DMS 273 (cell line): ENCODE measurements at regions not wholly inside any gene's neighbourhood (a gene's known extent, or its start where the extent isn't known, plus 50 kb on each side); places are given as distances from the start of the nearest gene placed in this dataset.

ENCODE experiments used
- DNase-seq: peaks from one replicate; lab custom pipeline; 2025; ENCODE audit not compliant: unreplicated experiment; lab: John Stamatoyannopoulos, UW

GRCh38 chr1:114315631-114316030 is 162.0 kb upstream of the SYT6 start:
- no peak for DNase-seq

DNA sequence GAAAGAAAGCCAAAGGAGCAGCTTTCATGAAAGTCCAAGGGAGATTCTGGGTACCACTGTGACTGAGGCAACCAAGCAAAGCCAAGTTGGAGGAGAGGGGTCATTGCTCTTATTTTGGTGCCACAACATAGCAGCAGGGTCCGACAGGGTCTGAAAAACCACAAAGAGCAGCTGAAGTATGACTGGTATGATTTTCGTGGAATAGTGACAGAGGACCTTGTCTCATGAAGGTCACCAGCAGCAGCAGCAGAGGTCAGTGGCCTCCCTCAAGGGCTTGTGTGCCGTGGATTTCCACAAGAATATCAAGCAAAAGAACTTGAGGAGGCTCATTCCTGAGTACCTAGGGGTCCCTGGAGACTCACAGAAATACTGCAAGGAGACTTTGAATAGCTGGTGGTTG is 160.9 kb upstream of the SYT6 start:
- no peak for DNase-seq

- no peak for DNase-seq
These were observed 160.4 kb upstream of the SYT6 start for GRCh38 chr1:114314098-114314497.

DNA sequence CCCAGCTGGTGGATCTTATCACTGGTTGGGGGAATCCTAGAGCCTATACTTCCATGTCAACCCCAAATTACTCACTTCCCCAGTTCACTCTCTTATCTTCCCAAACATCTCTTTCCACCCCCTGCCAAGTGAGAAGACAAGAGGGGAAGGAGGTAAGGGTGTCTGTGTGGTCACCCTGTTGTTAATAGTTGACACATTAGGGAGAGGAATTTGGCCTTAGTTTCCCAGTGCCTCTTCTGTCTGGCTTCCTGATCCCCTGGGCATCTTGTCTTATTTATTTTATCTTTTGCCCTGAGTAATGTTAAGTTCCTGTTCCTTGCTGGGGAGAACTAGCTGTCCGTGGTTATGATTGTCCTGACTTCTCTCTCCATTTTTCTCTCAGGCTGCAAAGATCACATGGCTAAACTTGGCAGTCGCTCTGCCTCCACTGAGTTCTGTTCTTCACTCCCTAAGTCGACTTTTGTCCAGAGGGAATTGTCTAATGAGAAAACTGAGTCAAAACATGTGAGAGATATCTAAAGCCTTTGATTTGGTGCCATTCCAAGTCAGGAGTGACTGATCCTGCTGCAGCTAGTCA is 157.1 kb upstream of the SYT6 start:
- DNase-seq, result peak; percentile 11

DNA sequence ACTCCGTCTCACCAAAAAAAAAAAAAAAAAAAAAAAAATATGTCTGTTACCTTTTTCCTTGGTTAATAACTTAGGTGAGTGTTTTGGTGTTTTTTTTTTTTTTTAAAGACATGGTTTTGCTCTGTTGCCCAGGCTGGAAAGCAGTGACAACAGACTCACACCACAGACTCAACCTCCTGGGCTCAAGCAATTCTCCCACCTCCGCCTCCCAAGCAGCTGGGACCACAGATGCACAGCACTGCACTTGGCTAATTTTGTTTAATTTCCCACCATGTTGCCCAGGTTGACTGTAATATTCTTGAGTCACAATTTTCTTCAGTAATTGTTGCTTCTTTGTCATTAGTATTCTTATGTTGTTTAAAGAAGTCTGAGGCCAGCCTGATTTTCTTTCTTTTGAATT is 149.2 kb upstream of the SYT6 start:
- DNase-seq, result no peak

- no peak for DNase-seq
These were observed 145.8 kb upstream of the SYT6 start for GRCh38 chr1:114299331-114299975.

- DNase-seq, result no peak
These were observed 144.3 kb upstream of the SYT6 start for GRCh38 chr1:114298008-114298407.

DNA sequence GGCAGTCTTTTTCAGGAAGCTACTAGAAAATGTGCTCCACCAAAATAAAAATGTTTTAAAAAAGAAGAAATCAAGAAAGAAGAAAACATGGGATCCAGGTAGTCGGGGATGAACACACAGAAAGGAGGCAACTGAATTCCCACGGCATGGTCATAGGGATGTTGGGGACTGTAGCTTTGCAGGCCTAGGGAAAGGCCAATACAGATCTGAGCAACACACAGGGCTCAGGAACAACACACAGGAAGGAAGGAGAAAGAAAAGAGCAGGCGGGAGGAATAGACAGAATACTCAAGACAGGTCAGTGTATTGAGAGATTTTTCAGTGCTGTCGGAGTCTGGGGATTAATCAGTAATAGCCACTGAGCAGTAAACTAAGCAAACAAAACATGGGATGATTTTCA is 142.7 kb upstream of the SYT6 start:
- DNase-seq, result no peak

- DNase-seq, result no peak
These were observed 141.7 kb upstream of the SYT6 start for GRCh38 chr1:114295321-114295720.

DNA sequence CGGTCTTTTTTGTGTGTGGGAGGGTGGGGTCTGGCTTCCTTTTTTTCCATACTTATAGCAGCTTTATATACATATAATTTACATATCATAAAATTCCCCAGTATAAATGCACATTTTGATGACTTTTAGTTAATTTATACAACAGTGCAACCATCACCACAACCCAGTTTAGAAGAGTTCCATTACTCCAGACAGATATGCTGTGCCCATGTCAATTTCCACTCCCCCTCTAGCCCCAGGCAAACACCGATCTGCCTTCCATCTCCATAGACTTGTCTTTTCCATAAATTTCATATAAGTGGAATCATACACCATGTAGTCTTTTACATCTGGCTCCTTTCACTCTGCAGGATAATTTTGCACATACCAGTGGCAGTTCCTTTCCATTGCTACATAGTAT is 139.2 kb upstream of the SYT6 start:
- DNase-seq, result no peak

DNA sequence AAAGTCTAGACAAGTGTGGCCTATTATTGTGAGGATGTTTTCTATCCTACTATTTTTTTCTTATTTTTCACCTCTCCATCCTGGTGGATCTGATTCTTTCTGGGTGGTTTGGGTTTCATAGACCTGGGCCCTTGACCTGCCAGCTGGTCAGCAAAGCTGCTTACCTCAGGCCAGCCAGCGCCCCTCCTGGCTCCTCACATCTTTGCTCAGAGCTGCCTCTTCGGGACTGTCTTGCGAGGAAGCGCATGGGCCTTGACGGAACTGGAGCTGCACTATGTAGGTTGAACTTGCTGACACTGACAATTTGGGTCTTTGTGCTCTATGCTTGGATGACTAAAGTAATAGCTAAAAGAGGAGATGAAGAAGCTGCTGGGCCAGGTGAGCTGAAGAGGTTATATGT is 138.5 kb upstream of the SYT6 start:
- no peak for DNase-seq

GRCh38 chr1:114290776-114291175 is 137.1 kb upstream of the SYT6 start:
- DNase-seq, result no peak

DNA sequence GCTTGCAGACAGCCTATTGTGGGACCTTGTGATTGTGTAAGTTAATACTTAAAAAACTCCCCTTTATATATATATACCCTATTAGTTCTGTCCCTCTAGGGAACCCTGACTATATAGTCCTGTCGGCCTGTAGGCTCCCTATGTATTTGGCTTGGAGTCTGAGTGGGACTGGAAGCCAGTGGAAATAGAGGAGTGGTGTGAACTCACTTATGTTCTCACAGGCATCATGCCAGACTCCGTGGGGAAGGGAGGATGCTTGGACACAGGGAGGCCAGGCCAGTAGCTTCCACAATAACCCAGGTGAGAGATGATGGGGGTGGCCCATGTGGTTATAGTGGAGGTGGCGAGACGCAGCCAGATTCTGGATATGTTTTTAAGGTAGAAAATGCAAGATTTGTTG is 136.7 kb upstream of the SYT6 start:
- no peak for DNase-seq

- DNase-seq, result no peak
These were observed 136.2 kb upstream of the SYT6 start for GRCh38 chr1:114289824-114290223.

DNA sequence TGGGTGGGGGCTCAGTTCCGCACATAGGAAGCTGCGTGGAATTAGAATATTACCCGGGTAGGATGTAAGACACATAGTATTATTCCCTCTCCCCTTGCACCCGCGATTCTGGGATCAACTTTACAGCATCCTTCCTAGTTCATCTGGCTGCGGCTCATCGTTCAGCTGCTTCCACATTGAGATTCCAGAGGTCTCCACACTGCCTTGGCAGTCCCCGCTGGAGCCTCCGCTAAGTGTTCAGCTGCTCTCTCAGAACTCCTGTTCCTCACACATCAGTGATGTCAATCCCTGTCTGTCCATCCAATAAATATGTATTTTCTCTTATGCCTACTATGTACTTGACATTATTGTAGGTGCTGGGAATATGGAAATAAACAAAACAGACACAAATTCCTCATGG is 135.6 kb upstream of the SYT6 start:
- DNase-seq, result no peak

GRCh38 chr1:114286960-114287359 is 133.3 kb upstream of the SYT6 start:
- DNase-seq, result no peak

DNA sequence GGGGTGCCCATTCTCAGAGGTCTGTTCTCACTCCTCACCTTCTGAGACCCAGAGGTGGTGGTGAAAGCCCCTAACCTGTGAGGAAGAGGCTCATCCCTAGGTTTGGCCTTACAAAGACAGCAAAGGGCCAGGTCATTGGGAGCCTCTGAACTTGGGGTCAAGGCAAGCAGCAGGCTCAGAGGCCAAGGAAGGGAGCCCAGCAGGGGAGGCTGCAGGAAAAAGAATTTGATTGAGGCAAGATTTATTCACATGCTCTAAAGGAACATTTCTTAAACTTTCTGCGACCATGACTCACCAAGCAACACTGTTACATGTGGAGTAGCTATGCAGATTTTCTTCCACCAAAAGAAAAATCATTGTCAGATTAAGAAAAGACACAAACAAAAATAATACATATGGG is 132.5 kb upstream of the SYT6 start:
- no peak for DNase-seq

- peak; percentile 93 for DNase-seq
These were observed 129.2 kb upstream of the SYT6 start for GRCh38 chr1:114282751-114283403.

GRCh38 chr1:114278911-114279310 is 125.2 kb upstream of the SYT6 start:
- DNase-seq, result no peak

DNA sequence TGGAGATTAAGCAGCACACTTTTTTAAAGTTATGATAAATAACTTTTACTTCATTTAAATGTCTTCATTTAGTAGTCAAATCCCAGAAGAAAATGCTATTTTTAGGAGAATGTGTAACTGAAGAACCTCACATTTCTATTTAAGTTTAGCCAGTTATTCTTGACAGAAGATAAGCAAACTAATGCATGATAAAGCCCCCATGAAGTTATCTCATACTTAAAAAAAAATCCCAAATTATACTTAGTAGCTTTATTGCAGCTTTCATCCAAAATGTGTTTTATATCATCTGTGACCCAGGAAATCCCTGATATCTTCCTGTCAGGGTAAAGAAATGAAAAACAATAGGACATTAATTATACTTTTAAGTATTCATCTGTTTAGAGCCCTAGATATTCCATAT is 124.8 kb upstream of the SYT6 start:
- DNase-seq, result no peak

DNA sequence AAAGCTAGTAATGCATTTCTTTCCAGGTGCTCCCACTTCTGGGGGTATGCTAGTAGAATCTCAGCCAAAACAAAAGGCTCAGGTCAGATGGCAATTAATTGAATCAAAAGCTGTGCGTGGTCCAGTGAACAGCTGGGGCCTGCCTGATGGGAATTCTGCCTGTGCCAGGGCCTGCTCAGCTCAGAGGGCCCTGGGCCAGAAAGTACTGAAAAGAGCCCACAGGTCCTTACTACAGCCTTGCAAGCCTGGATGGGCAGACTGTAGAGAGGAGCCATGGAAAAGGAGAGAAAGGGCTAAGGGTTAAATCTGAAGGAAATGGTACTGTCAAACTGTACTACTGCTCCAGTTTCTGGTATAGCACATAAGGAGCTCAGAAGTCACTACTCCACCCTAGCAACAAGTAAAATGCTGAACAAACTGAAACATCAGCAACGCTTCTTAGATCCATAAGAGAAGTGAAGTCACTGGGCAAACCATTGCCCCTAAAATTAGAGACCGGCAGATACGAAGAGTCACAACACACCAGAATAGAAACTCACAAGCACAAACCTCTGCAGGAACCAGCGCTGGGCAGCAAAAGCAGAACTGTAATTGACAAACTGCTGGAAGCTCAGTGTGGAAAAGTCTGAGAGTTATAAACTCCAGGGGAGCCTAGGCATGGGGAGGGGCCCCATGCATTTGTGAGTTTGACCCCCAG is 121.1 kb upstream of the SYT6 start:
- DNase-seq, result peak; percentile 83

GRCh38 chr1:114272593-114272992 is 118.9 kb upstream of the SYT6 start:
- DNase-seq, result no peak
